HG02870 (cell line): ENCODE measurements at regions not wholly inside any gene's neighbourhood (a gene's known extent, or its start where the extent isn't known, plus 50 kb on each side); places are given as distances from the start of the nearest gene placed in this dataset.
A peak's percentile ranks its signal among the peaks of the same experiment; 100 is the strongest.

Source experiments
- ATAC-seq: cut with Tn5 transposase; IDR thresholded peaks from one replicate; pipeline ENCODE4 v1.9.1; 2021; ENCODE audit warnings: mild to moderate bottlenecking, moderate library complexity; ENCODE audit not compliant: unreplicated experiment

- no peak for ATAC-seq
Observed at GRCh38 chr3:176969066-176969465, 228.2 kb downstream of the TBL1XR1 start.

GRCh38 chr3:176968631-176969030 is 228.7 kb downstream of the TBL1XR1 start:
- no peak for ATAC-seq

DNA sequence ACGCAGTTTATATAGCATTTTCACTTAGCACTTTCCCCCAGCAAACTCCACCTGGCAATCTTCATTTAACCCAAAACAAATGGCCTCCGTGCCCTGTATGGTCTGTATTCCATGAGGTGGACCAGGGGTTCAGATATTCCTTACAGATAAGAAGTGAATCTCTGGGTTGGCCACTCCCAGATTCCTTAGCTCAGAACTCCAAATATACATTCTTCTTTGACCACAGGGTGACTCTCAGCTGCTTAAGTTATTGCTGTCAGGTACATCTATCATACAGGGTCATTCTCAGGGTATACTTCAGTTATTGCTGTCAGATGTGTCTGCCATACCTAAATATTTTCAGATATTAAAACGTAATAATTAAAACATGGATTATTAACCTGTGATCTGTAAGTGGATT is 229.8 kb downstream of the TBL1XR1 start:
- no peak for ATAC-seq

GRCh38 chr3:176964661-176965060 is 232.6 kb downstream of the TBL1XR1 start:
- no peak for ATAC-seq

DNA sequence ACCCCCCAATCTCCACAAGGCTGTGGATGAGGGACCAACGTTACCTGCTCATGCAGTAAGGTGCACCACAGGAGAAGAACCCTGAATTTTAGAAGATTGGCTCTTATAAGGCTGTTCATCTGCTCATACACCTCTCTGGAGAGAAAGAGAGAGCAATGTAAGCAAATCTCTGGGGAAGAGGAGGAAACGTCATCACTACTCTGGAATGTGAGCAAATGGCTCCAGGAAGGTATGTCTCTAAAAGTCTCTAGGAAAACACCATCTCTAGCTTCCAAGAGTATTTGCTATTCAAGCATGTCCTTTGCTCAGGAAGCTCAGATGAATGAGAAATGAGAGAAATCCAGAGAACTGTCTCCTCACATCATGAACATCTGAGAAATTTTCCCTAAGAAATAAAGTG is 235.4 kb downstream of the TBL1XR1 start:
- ATAC-seq, result no peak

DNA sequence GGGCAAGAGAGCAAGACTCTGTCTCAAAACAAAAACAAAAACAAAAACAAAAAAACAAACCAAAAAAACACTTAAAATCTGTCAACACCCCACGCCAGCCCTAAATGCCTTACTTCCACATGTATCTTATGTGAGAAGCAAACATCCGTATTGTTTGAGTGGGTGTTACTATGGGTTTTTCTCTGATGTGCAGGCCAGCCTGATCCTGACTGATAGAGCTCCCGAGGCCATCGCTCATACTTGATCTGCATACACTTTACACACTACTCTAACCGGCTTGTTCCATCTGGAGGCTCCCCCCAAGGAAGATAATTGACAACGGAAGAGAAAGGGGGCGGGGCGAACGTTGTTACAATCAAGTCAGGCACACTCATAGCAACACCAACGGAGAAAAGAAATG is 237.4 kb downstream of the TBL1XR1 start:
- no peak for ATAC-seq

DNA sequence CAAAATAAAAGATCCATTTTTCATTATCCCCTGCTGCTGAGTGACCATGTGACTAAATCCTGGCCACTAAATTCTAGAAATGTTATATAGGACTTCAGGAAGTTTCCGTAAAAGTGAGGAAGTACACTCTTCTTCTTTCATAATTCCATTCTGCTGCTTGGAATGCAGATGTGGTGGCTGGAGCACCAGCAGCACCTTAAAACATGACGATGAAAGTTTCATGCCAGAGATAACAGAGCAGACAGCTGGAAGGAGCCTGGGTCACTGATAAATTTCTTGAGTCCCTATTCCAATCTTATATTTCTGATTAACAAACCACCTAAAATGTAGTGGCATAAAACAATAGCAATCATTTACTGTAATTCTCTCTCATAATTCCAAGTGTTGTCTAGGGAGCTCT is 238.7 kb downstream of the TBL1XR1 start:
- no peak for ATAC-seq

GRCh38 chr3:176954517-176954916 is 242.8 kb downstream of the TBL1XR1 start:
- no peak for ATAC-seq

GRCh38 chr3:176953106-176954060 is 243.9 kb downstream of the TBL1XR1 start:
- no peak for ATAC-seq

- no peak for ATAC-seq
Observed at GRCh38 chr3:176951586-176952292, 245.5 kb downstream of the TBL1XR1 start.

GRCh38 chr3:176951144-176951543 is 246.1 kb downstream of the TBL1XR1 start:
- no peak for ATAC-seq

DNA sequence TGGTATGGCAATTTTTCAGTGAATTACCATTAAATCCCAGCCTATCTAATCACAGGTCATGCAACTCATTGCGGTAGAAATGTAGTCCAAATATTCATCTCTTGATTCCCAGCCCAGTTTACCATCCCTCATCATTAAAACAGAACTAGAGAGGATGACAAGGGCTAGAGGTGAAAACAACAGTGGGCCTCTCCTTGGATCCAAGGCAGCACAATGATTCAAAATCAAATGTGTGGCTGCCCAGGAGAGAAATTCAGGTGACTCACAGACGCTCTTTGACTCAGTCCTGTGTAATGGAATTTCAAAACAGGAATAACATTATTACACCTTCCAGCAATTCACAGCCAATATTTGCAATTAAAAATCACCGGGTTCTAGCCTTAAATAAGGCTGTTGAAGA is 246.5 kb downstream of the TBL1XR1 start:
- ATAC-seq, result no peak

DNA sequence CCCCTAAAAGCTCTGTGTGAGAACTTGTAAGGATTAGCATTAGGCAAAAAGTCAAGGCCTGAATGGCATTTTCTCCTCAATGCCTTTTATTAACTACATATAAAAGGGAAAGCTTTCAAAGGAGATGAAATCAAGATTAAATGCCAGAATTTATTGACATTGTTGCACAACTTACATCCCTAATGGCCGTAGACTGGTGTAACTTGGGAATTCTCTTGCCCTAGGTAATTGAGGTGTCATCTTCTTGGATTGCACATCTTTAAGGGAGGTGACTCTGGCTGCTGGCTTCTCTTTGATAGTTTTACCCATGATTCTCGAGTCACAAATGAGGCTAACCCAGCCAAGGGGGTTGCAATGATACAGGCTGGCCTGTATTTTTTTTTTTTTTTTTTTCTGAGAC is 249.1 kb downstream of the TBL1XR1 start:
- no peak for ATAC-seq

DNA sequence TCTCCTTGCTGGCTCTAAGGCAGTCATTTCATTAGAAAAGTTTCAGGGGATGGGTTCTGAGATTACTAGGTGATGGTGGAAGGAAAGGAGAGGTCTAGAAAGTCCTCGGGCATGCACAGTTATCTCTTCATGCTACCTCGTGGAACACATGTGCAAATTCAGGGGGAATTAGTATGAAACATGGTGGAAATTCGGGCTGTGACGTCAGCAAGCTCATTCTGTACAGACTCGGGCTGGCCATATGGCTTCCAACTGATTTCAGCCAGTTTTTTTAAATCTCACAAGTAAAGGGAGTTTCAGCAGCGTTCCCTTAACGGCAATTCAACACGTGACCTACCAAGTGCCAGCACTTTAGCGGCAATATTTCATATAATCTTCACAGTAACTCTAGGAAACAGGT is 251.1 kb downstream of the TBL1XR1 start:
- no peak for ATAC-seq

GRCh38 chr3:176942305-176942704 is 255.0 kb downstream of the TBL1XR1 start:
- ATAC-seq, result no peak

DNA sequence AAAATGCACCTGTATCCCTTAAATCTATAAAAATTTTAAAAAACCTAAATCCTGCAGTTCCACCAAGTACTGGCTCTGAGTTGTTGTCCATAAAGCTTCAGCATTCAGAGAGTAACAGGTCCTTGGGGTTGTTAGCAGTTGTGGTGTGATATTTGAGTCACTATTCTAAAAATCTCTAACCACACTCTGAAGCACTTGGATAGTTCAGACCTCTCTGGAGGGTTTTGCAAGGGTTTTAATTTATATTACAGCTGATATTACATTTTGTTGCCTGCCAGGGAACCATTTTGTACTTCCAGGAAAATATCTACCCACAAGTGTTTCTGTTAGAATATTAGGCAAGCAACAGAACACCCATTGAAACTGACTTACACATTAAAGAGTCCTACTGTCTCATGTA is 255.6 kb downstream of the TBL1XR1 start:
- no peak for ATAC-seq

DNA sequence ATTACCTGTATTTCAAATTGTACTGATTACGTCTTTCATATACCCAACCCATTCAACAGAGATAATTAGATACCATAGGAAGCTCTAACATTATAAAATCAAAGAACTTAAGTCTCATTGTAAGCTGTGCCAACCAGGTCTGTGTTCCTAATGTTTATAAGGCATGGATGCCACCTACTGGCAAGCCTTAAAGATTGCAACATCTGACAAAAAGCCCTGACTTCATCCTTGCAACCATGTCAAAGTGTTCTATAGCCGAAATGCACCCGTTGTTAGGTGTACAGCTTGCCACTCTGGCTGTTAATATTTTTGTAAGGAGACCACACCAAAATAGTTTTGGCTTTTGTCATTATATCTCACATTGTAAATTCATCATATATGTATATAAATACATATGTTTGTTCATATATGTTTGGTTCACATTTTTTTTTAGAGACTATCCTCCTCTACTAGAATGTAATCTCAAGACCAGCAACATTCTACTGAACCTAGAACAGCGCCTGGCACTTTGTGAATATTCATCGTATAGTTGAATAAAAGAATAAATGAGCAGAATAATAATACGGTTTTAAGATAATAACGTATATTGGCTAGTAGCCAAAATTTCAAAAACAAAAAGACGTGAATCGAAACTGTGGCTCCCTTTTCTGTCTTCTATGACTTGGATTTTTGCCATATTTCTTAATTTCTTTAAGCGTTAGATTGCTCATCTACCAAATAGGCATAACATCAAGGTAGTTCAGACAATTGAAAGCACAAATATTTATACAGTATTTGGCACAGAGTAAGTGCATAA is 258.1 kb downstream of the TBL1XR1 start:
- ATAC-seq, result peak; percentile 96

DNA sequence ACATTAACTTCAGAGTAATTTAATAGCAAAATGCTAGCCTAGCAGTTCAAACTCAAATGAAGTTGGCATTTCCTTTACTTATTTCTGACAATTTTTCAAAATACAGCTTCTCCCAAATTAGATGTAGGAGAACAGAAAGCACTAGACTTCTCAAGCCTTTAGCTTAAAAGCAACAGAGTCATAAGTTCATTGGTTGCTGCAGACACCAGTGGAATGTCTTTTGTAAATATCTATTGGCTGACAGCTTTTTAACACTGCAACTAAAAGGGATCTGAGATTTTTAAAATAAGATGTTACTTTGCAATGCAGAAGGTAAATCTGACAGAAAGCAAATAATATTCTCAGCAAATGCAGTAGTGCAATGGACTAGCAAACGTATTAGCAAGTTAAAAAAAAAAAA is 259.3 kb downstream of the TBL1XR1 start:
- ATAC-seq, result no peak

DNA sequence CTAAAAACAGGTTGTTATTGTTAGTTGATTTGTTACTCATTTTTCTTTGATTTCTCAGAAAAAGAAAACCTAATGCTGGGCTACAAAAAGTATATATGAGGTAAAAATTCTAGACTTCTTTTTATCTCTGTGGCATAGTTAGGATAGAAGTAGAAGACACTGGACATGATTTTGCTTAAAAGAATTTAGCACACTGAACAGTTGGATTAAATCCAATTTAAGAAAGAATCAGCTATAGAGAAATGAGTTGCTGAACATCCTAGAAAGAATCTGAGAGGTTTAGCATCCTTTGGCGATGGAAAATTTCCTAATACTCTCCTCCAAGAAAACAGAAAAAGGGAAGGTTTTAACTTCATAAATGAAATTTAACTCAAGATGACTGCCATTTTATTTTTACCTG is 259.7 kb downstream of the TBL1XR1 start:
- ATAC-seq, result no peak

GRCh38 chr3:176935194-176935888 is 261.9 kb downstream of the TBL1XR1 start:
- no peak for ATAC-seq

DNA sequence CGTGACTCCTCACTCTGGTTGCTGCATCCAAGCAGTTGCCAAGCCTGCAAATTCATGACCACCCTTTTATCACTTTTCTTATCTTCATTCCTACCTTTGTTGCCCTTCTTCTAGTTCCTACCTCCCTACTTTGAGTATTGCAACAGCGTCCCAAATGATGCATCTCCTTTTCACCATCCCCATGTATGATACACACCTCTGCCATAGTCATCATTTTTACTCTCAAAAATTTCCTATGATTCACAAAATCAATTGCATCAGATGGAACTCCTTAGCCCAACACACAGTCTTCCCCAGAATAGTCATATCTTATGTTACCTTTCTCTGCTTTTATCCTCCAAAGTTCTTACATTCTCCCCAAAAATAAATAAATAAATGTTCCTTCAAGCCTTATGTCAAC is 262.6 kb downstream of the TBL1XR1 start:
- ATAC-seq, result no peak
